ENCODE measurements at regions not wholly inside any gene's neighbourhood (a gene's known extent, or its start where the extent isn't known, plus 50 kb on each side); places are given as distances from the start of the nearest gene placed in this dataset.

GRCh38 chr21:28746166-28746565 is 246.5 kb downstream of the LTN1 start:
- DNase-seq = no peak

GRCh38 chr21:28745131-28746016 is 247.3 kb downstream of the LTN1 start:
- peak; percentile 70 for DNase-seq

- DNase-seq = no peak
These were observed 249.0 kb downstream of the LTN1 start for GRCh38 chr21:28743723-28744122.

GRCh38 chr21:28742527-28742926 is 250.2 kb downstream of the LTN1 start:
- DNase-seq = no peak

- no peak for DNase-seq
These were observed 252.6 kb downstream of the LTN1 start for GRCh38 chr21:28740125-28740524.

- DNase-seq = no peak
These were observed 253.8 kb downstream of the LTN1 start for GRCh38 chr21:28738882-28739281.

GRCh38 chr21:28738420-28738704 is 254.3 kb downstream of the LTN1 start:
- no peak for DNase-seq

GRCh38 chr21:28737674-28738419 is 254.8 kb downstream of the LTN1 start:
- no peak for DNase-seq

- DNase-seq = no peak
These were observed 258.0 kb downstream of the LTN1 start for GRCh38 chr21:28734522-28735175.

- DNase-seq = no peak
These were observed 260.9 kb downstream of the LTN1 start for GRCh38 chr21:28731700-28732321.

- no peak for DNase-seq
These were observed 262.8 kb downstream of the LTN1 start for GRCh38 chr21:28729887-28730286.

- DNase-seq = no peak
These were observed 264.9 kb downstream of the LTN1 start for GRCh38 chr21:28727809-28728208.

GRCh38 chr21:28725396-28725795 is 267.3 kb downstream of the LTN1 start:
- DNase-seq = no peak

- no peak for DNase-seq
These were observed 269.0 kb downstream of the LTN1 start for GRCh38 chr21:28723646-28724045.

GRCh38 chr21:28719723-28720122 is 273.0 kb downstream of the LTN1 start:
- DNase-seq = no peak

- no peak for DNase-seq
These were observed 277.8 kb downstream of the LTN1 start for GRCh38 chr21:28714777-28715464.

GRCh38 chr21:28712411-28712810 is 280.3 kb downstream of the LTN1 start:
- DNase-seq = no peak

- DNase-seq = no peak
These were observed 287.1 kb downstream of the LTN1 start for GRCh38 chr21:28705616-28706015.

- no peak for DNase-seq
These were observed 287.9 kb downstream of the LTN1 start for GRCh38 chr21:28704746-28705145.

GRCh38 chr21:28703861-28704260 is 288.8 kb downstream of the LTN1 start:
- no peak for DNase-seq

- no peak for DNase-seq
These were observed 292.9 kb downstream of the LTN1 start for GRCh38 chr21:28699596-28700259.

GRCh38 chr21:28699186-28699585 is 293.5 kb downstream of the LTN1 start:
- no peak for DNase-seq
